ENCODE measurements at regions not wholly inside any gene's neighbourhood (a gene's known extent, or its start where the extent isn't known, plus 50 kb on each side); places are given as distances from the start of the nearest gene placed in this dataset.

DNA sequence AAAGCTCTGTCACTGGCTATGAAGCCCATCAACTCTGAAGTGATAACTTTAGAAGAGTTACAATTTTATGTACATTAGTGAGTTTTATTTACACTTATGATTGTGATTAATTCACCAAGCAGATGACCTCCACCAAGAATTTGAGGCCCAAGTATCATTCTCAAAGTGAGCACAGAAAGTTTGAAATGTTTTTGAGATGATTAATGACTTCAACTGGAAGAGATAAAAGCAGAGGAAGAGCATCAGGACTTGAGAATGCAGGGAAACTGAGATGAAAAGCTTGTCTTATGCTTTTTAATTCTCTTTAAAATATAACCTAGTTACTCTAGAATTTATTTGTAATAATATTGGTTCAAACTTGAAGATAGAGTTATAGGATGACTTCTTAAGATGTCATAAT, 112.8 kb upstream of the H2AZ1 start:
- TF ChIP-seq, protein P1, sequence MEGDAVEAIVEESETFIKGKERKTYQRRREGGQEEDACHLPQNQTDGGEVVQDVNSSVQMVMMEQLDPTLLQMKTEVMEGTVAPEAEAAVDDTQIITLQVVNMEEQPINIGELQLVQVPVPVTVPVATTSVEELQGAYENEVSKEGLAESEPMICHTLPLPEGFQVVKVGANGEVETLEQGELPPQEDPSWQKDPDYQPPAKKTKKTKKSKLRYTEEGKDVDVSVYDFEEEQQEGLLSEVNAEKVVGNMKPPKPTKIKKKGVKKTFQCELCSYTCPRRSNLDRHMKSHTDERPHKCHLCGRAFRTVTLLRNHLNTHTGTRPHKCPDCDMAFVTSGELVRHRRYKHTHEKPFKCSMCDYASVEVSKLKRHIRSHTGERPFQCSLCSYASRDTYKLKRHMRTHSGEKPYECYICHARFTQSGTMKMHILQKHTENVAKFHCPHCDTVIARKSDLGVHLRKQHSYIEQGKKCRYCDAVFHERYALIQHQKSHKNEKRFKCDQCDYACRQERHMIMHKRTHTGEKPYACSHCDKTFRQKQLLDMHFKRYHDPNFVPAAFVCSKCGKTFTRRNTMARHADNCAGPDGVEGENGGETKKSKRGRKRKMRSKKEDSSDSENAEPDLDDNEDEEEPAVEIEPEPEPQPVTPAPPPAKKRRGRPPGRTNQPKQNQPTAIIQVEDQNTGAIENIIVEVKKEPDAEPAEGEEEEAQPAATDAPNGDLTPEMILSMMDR (conservative IDR thresholded peaks at IDR 0.05): no peak
- no peak for TF ChIP-seq ZFX (IDR thresholded peaks at IDR 0.05)
- H3K27ac ChIP-seq: no peak overlapping the region

DNA sequence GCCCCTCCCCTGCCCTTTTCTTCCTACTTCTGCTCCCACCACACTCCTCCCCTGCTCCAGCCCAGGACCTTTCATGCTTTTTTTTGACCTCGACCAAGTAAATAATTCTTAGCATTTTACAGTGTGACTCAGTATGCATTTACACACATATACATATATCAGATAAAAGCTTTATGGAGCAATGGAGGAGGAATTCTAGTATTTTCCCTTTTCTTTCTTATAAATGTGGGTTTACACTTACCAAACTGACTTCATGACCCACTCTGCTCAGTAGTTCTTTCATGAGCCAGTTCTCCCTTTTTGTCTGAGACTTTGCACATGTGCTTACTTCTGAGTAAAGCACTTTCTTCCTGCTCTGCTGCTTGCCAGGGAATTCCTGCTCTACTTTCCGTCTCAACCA, 111.8 kb upstream of the H2AZ1 start:
- TF ChIP-seq, protein P1 (conservative IDR thresholded peaks at IDR 0.05): no peak
- no peak for TF ChIP-seq ZFX (IDR thresholded peaks at IDR 0.05)
- H3K27ac ChIP-seq: no peak overlapping the region

DNA sequence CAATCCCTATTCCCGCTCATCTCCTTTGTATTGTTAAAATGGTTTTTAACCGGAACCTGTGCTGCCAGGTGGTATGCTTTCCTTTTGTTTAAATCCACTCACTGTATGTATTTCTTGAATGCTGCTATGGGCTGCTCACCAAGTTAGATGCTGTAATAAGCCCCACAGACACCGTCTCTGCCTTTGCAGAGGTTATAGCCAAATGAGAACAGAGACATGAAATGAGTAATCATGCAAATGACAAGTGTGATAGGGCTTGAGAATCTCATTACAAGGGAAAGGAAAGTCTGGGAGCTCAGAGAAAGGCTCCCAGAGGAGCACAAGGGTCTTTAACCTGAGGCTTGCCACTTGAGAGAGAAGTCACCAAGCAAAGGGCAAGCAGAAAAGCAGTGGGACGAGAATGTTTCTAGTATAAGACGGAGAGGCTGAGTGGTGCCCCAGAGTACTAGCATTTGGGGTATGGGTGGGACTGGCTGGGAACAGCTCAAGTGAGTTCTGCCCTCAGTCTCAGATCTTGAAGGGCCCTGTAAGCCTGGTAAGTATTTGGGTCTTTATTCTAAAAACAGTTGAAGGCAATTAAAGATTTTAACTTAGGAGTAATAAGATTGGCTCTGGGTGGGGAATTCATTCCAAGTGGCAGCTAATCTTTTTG, 110.8 kb upstream of the H2AZ1 start:
- TF ChIP-seq, protein P1 (conservative IDR thresholded peaks at IDR 0.05): no peak
- TF ChIP-seq ZFX (IDR thresholded peaks at IDR 0.05): no peak
- no peak overlapping the region for H3K27ac ChIP-seq

DNA sequence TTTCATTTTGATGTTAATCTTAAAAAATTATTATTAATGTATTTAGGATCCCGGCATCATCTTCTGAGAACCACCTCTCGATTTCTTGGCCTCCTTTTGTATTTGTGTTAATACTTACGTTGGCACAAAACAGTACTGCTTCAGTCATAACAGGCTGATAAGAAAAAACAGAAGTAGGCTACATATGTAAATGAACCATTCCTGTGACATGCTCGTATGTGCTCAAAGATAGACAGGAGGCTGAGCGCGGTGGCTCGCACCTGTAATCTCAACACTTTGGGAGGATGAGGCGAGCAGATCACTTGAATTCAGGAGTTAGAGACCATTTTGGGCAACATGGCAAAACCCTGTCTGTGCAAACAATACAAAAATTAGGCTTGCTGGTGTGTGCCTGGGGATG, 109.4 kb upstream of the H2AZ1 start:
- H3K27ac ChIP-seq: no peak overlapping the region
- no peak for TF ChIP-seq ZFX (IDR thresholded peaks at IDR 0.05)
- TF ChIP-seq, protein P1 (conservative IDR thresholded peaks at IDR 0.05): no peak

DNA sequence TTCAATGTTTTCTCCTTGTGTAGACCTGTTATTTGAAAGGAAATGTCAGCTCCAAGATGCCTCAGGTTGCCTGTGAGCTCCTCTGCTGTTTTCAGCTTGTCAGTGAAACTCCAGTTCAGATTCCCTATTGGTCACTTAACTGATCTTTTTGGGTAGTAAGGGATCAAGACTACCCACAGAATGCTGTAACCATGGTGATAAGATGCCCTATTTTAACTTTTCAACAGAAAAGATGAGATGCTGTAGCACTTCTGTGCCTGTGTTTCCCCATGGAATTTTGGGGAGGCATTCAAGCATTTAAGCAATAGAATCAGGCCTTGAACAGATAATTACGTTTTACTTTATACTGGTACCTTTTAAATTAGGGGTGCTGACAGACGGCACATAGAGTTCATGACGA, 106.6 kb upstream of the H2AZ1 start:
- TF ChIP-seq, protein P1 (conservative IDR thresholded peaks at IDR 0.05): no peak
- no peak for TF ChIP-seq ZFX (IDR thresholded peaks at IDR 0.05)
- H3K27ac ChIP-seq: no peak overlapping the region

DNA sequence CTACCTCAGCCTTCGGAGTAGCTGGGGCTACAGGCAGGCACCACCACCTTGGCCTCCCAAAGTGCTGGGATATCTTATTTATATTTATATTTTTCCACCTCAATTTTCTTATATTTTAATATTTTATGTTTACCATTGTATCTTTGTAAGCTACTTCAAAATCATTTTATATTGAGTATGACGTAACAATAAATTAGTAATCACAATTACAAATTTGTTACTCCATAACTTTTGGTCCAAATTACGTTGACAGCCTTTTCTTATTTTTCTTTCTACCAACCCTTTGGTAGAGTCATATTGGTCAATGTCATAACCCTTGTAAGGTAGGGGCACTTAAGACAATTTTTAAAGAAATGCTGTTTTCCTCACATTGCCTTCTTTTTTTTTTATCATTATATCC, 104.0 kb upstream of the H2AZ1 start:
- H3K27ac ChIP-seq: no peak overlapping the region
- no peak for TF ChIP-seq ZFX (IDR thresholded peaks at IDR 0.05)
- TF ChIP-seq, protein P1 (conservative IDR thresholded peaks at IDR 0.05): no peak

DNA sequence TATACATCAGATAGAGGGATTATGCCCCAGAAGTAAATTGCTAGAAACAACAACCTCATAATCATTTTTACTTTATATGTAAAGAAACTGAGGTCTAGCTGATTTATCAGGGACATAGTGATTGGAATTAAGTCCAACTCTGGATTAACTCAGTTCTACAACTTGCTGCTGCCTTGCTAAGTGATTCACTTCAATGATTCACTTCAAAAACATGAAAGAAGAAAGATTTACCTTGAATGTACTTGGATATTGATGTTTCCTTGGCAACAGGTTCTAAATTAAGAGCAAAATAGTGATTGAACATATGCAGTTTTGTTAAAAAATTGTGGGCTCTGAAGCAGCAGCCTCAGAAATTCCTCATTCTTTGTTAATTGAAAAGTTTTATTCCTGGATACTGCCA, 99.8 kb upstream of the H2AZ1 start:
- TF ChIP-seq ZFX (IDR thresholded peaks at IDR 0.05): no peak
- TF ChIP-seq, protein P1 (conservative IDR thresholded peaks at IDR 0.05): no peak
- no peak overlapping the region for H3K27ac ChIP-seq

All from C4-2B (cell line).